ENCODE measurements at regions not wholly inside any gene's neighbourhood (a gene's known extent, or its start where the extent isn't known, plus 50 kb on each side); places are given as distances from the start of the nearest gene placed in this dataset.

- ChIA-PET POLR2A (ENCODE audit: low non-redundant PET) (no interaction called here), CTCF (no interaction called here)
- Histone ChIP-seq H3K27me3 (replicated peaks; ENCODE audit: insufficient read depth, low read depth, low read length, poor library complexity) (no peaks in the 10 kb centered on the region), H3K4me3 (ENCODE audit: low read depth, low read length, poor library complexity, severe bottlenecking) (no peak overlapping the region), H3K27ac (ENCODE audit: low read depth, low read length, poor library complexity, severe bottlenecking) (no peak overlapping the region), H3K4me1 (ENCODE audit: insufficient read depth, low read length, poor library complexity, severe bottlenecking) (no peaks in the 10 kb centered on the region), H3K36me3 (ENCODE audit: insufficient read depth, low read length, poor library complexity, severe bottlenecking) (no peaks in the 10 kb centered on the region), H3K9me3 (ENCODE audit: low read depth, low read length, poor library complexity, severe bottlenecking) (no peaks in the 10 kb centered on the region)
- TF ChIP-seq CTCF (conservative IDR thresholded peaks at IDR 0.05; ENCODE audit: low read depth, low read length), result no peak
- intact Hi-C loops (cut with micrococcal nuclease; ENCODE audit: unreplicated experiment), result no loop called here
- DNase-seq (ENCODE audit: low spot score), result no peak
- BruUV-seq (replicated peaks), result no TSS peak
Measured at GRCh38 chr5:101894985-101895384, 401.1 kb downstream of the SLCO4C1 start.

GRCh38 chr5:101878190-101878589, 417.9 kb downstream of the SLCO4C1 start:
- no TSS peak for BruUV-seq (replicated peaks)
- Histone ChIP-seq H3K27ac (ENCODE audit: low read depth, low read length, poor library complexity, severe bottlenecking) (no peak overlapping the region), H3K27me3 (replicated peaks; ENCODE audit: insufficient read depth, low read depth, low read length, poor library complexity) (no peaks in the 10 kb centered on the region), H3K9me3 (ENCODE audit: low read depth, low read length, poor library complexity, severe bottlenecking) (no peaks in the 10 kb centered on the region), H3K4me1 (ENCODE audit: insufficient read depth, low read length, poor library complexity, severe bottlenecking) (no peaks in the 10 kb centered on the region), H3K4me3 (ENCODE audit: low read depth, low read length, poor library complexity, severe bottlenecking) (no peak overlapping the region), H3K36me3 (ENCODE audit: insufficient read depth, low read length, poor library complexity, severe bottlenecking) (no peaks in the 10 kb centered on the region)
- ChIA-PET POLR2A (ENCODE audit: low non-redundant PET) (no interaction called here), CTCF (no interaction called here)
- DNase-seq (ENCODE audit: low spot score), result no peak
- intact Hi-C loops (cut with micrococcal nuclease; ENCODE audit: unreplicated experiment), result no loop called here
- TF ChIP-seq EZH2 (IDR thresholded peaks at IDR 0.05; ENCODE audit: borderline replicate concordance, low read depth, low read length, poor library complexity, severe bottlenecking), result no peak
- no peak for TF ChIP-seq CTCF (conservative IDR thresholded peaks at IDR 0.05; ENCODE audit: low read depth, low read length)

- Histone ChIP-seq H3K27me3 (replicated peaks; ENCODE audit: insufficient read depth, low read depth, low read length, poor library complexity) (no peaks in the 10 kb centered on the region), H3K27ac (ENCODE audit: low read depth, low read length, poor library complexity, severe bottlenecking) (no peak overlapping the region), H3K36me3 (ENCODE audit: insufficient read depth, low read length, poor library complexity, severe bottlenecking) (no peaks in the 10 kb centered on the region), H3K4me1 (ENCODE audit: insufficient read depth, low read length, poor library complexity, severe bottlenecking) (no peaks in the 10 kb centered on the region), H3K4me3 (ENCODE audit: low read depth, low read length, poor library complexity, severe bottlenecking) (no peak overlapping the region), H3K9me3 (ENCODE audit: low read depth, low read length, poor library complexity, severe bottlenecking) (no peaks in the 10 kb centered on the region)
- DNase-seq (ENCODE audit: low spot score), result no peak
- ChIA-PET CTCF (no interaction called here), POLR2A (ENCODE audit: low non-redundant PET) (no interaction called here)
- TF ChIP-seq EZH2 (IDR thresholded peaks at IDR 0.05; ENCODE audit: borderline replicate concordance, low read depth, low read length, poor library complexity, severe bottlenecking) (no peak), CTCF (conservative IDR thresholded peaks at IDR 0.05; ENCODE audit: low read depth, low read length) (no peak)
- no TSS peak for BruUV-seq (replicated peaks)
- intact Hi-C loops (cut with micrococcal nuclease; ENCODE audit: unreplicated experiment), result no loop called here
Measured at GRCh38 chr5:101877451-101877850, 418.6 kb downstream of the SLCO4C1 start.

Data from A673 (cell line).